ENCODE measurements at regions not wholly inside any gene's neighbourhood (a gene's known extent, or its start where the extent isn't known, plus 50 kb on each side); places are given as distances from the start of the nearest gene placed in this dataset.

GRCh38 chr5:83000428-83000827 lies 76.8 kb downstream of the TMEM167A start:
- TF ChIP-seq CTCF (conservative IDR thresholded peaks at IDR 0.05; ENCODE audit: low read length) (no peak), EZH2phosphoT487 (IDR thresholded peaks at IDR 0.05; ENCODE audit: borderline replicate concordance) (no peak)

Data from Loucy (cell line).